ENCODE measurements at regions not wholly inside any gene's neighbourhood (a gene's known extent, or its start where the extent isn't known, plus 50 kb on each side); places are given as distances from the start of the nearest gene placed in this dataset.
A peak's percentile ranks its signal among the peaks of the same experiment; 100 is the strongest.

GRCh38 chr1:94730450-94730849 is 89.7 kb upstream of the SLC44A3 start:
- no peak overlapping the region for H3K4me3 ChIP-seq
- H3K4me1 ChIP-seq: no peaks in the 10 kb centered on the region
- Mint-ChIP-seq H3K4me1 (no peaks in the 10 kb centered on the region), H3K27ac (no peak overlapping the region), H3K27me3 (ENCODE audit: insufficient read depth, low read depth) (no peaks in the 10 kb centered on the region), H3K36me3 (no peaks in the 10 kb centered on the region), H3K9me3 (peaks cover 2% of the 10 kb centered on the region), H3K4me3 (no peak overlapping the region)
- H3F3A ChIP-seq (ENCODE audit: low read depth): no peaks in the 10 kb centered on the region
- H3K4me2 ChIP-seq: no peak overlapping the region
- no peaks in the 10 kb centered on the region for H3K36me3 ChIP-seq
- H4K20me1 ChIP-seq (ENCODE audit: low read depth): no peaks in the 10 kb centered on the region
- H3K79me2 ChIP-seq (ENCODE audit: low read depth): no peaks in the 10 kb centered on the region
- H3K27ac ChIP-seq: no peak overlapping the region
- no peak overlapping the region for H2AFZ ChIP-seq (replicated peaks)
- DNase-seq (ENCODE audit: low spot score): no peak
- H3K9ac ChIP-seq: no peak overlapping the region
- no peak for TF ChIP-seq EZH2 (IDR thresholded peaks at IDR 0.05)
- TF ChIP-seq CTCF (IDR thresholded peaks at IDR 0.05): no peak
- TF ChIP-seq EZH2phosphoT487 (IDR thresholded peaks at IDR 0.05): no peak
- H3K9me3 ChIP-seq (ENCODE audit: low read depth): no peaks in the 10 kb centered on the region
- H3K27me3 ChIP-seq: no peaks in the 10 kb centered on the region

GRCh38 chr1:94729267-94729666 is 90.9 kb upstream of the SLC44A3 start:
- Mint-ChIP-seq H3K4me1 (no peaks in the 10 kb centered on the region), H3K36me3 (no peaks in the 10 kb centered on the region), H3K27me3 (ENCODE audit: insufficient read depth, low read depth) (no peaks in the 10 kb centered on the region), H3K27ac (no peak overlapping the region), H3K9me3 (peaks cover 2% of the 10 kb centered on the region), H3K4me3 (no peak overlapping the region)
- H3K27me3 ChIP-seq: no peaks in the 10 kb centered on the region
- H3K36me3 ChIP-seq: no peaks in the 10 kb centered on the region
- no peak overlapping the region for H3K4me2 ChIP-seq
- no peak overlapping the region for H3K4me3 ChIP-seq
- TF ChIP-seq EZH2 (IDR thresholded peaks at IDR 0.05) (no peak), CTCF (IDR thresholded peaks at IDR 0.05) (no peak)
- no peaks in the 10 kb centered on the region for H4K20me1 ChIP-seq (ENCODE audit: low read depth)
- H3K27ac ChIP-seq: no peak overlapping the region
- no peaks in the 10 kb centered on the region for H3K9me3 ChIP-seq (ENCODE audit: low read depth)
- H3F3A ChIP-seq (ENCODE audit: low read depth): no peaks in the 10 kb centered on the region
- no peak overlapping the region for H2AFZ ChIP-seq (replicated peaks)
- no peak overlapping the region for H3K9ac ChIP-seq
- no peaks in the 10 kb centered on the region for H3K79me2 ChIP-seq (ENCODE audit: low read depth)
- no peak for DNase-seq (ENCODE audit: low spot score)
- H3K4me1 ChIP-seq: no peaks in the 10 kb centered on the region

- Histone ChIP-seq H3K9me3 (ENCODE audit: low read depth) (no peaks in the 10 kb centered on the region), H4K20me1 (ENCODE audit: low read depth) (no peaks in the 10 kb centered on the region), H3F3A (ENCODE audit: low read depth) (no peaks in the 10 kb centered on the region), H2AFZ (replicated peaks) (no peak overlapping the region), H3K9ac (no peak overlapping the region), H3K27ac (no peak overlapping the region), H3K36me3 (no peaks in the 10 kb centered on the region), H3K4me3 (no peak overlapping the region), H3K4me2 (no peak overlapping the region), H3K79me2 (ENCODE audit: low read depth) (no peaks in the 10 kb centered on the region), H3K4me1 (no peaks in the 10 kb centered on the region), H3K27me3 (no peaks in the 10 kb centered on the region)
- Mint-ChIP-seq H3K9me3 (peaks cover 2% of the 10 kb centered on the region), H3K4me1 (no peaks in the 10 kb centered on the region), H3K4me3 (no peak overlapping the region), H3K27ac (peak overlapping the region; percentile 1), H3K27me3 (ENCODE audit: insufficient read depth, low read depth) (no peaks in the 10 kb centered on the region), H3K36me3 (no peaks in the 10 kb centered on the region)
- TF ChIP-seq CTCF (IDR thresholded peaks at IDR 0.05) (no peak), EZH2phosphoT487 (IDR thresholded peaks at IDR 0.05) (no peak), EZH2 (IDR thresholded peaks at IDR 0.05) (no peak)
- DNase-seq (ENCODE audit: low spot score): no peak
These were observed 92.1 kb upstream of the SLC44A3 start for GRCh38 chr1:94727846-94728715.
